ENCODE measurements at regions not wholly inside any gene's neighbourhood (a gene's known extent, or its start where the extent isn't known, plus 50 kb on each side); places are given as distances from the start of the nearest gene placed in this dataset.

- TF ChIP-seq CTCF (IDR thresholded peaks at IDR 0.05) (no peak), ZFX (IDR thresholded peaks at IDR 0.05; ENCODE audit: borderline replicate concordance) (no peak)
Observed at GRCh38 chr5:161189452-161189851, 337.4 kb upstream of the ATP10B start.

All from 22Rv1 (cell line).